ENCODE measurements at regions not wholly inside any gene's neighbourhood (a gene's known extent, or its start where the extent isn't known, plus 50 kb on each side); places are given as distances from the start of the nearest gene placed in this dataset.

- DNase-seq (ENCODE audit: low read depth): no peak
Observed at GRCh38 chr7:120221666-120222065, 51.3 kb upstream of the KCND2 start.
